Embryonic facial prominence (tissue), 1 donor: ENCODE measurements at regions not wholly inside any gene's neighbourhood (a gene's known extent, or its start where the extent isn't known, plus 50 kb on each side); places are given as distances from the start of the nearest gene placed in this dataset.
"Not testable (repeated sequence)": the region's sequence is repeated elsewhere in the genome, so short reads cannot be mapped to it uniquely, and the experiment has no call there.

Experiments
- DNase-seq: peaks from one replicate; pipeline ENCODE4 v3.0.0-alpha.2; 2016; ENCODE audit errors: extremely low spot score

- no peak for DNase-seq
Measured at GRCh38 chr11:33467966-33468365, 210.8 kb downstream of the HIPK3 start.

- DNase-seq, result no peak
Measured at GRCh38 chr11:33463059-33463458, 205.9 kb downstream of the HIPK3 start.

- DNase-seq, result no peak
Measured at GRCh38 chr11:33461369-33462125, 204.4 kb downstream of the HIPK3 start.

- DNase-seq, result no peak
Measured at GRCh38 chr11:33457948-33458347, 200.8 kb downstream of the HIPK3 start.

- DNase-seq, result no peak
Measured at GRCh38 chr11:33455867-33456463, 198.8 kb downstream of the HIPK3 start.

GRCh38 chr11:33454264-33454663 lies 197.1 kb downstream of the HIPK3 start:
- no peak for DNase-seq

GRCh38 chr11:33452836-33453624 lies 195.8 kb downstream of the HIPK3 start:
- peak; percentile 5 for DNase-seq

GRCh38 chr11:33451364-33451763 lies 194.2 kb downstream of the HIPK3 start:
- DNase-seq, result no peak

- DNase-seq, result no peak
Measured at GRCh38 chr11:33449798-33450197, 192.6 kb downstream of the HIPK3 start.

GRCh38 chr11:33448461-33449130 lies 191.4 kb downstream of the HIPK3 start:
- no peak for DNase-seq

- DNase-seq, result no peak
Measured at GRCh38 chr11:33445761-33446161, 188.6 kb downstream of the HIPK3 start.

GRCh38 chr11:33444835-33445594 lies 187.8 kb downstream of the HIPK3 start:
- peak; percentile 1 for DNase-seq

- DNase-seq, result no peak
Measured at GRCh38 chr11:33443684-33444083, 186.5 kb downstream of the HIPK3 start.

GRCh38 chr11:33438301-33438700 lies 181.1 kb downstream of the HIPK3 start:
- no peak for DNase-seq

GRCh38 chr11:33437529-33437928 lies 180.3 kb downstream of the HIPK3 start:
- no peak for DNase-seq

GRCh38 chr11:33435216-33435615 lies 178.0 kb downstream of the HIPK3 start:
- no peak for DNase-seq

GRCh38 chr11:33434294-33434693 lies 177.1 kb downstream of the HIPK3 start:
- DNase-seq, result no peak

- DNase-seq, result not testable (repeated sequence)
Measured at GRCh38 chr11:33428435-33428834, 171.3 kb downstream of the HIPK3 start.

GRCh38 chr11:33420959-33421566 lies 163.9 kb downstream of the HIPK3 start:
- DNase-seq, result no peak

GRCh38 chr11:33419924-33420323 lies 162.7 kb downstream of the HIPK3 start:
- no peak for DNase-seq

GRCh38 chr11:33417121-33417520 lies 159.9 kb downstream of the HIPK3 start:
- no peak for DNase-seq
